DND-41 (cell line): ENCODE measurements at regions not wholly inside any gene's neighbourhood (a gene's known extent, or its start where the extent isn't known, plus 50 kb on each side); places are given as distances from the start of the nearest gene placed in this dataset.

Experiments used
- ATAC-seq: fragments of 200-7000 bp; cut with Tn5 transposase; 3 replicates; pipeline ENCODE4 v1.9.1; 2021; ENCODE audit warnings: low read depth; ENCODE audit not compliant: insufficient read depth
- DNase-seq: peaks from one replicate; pipeline ENCODE4 v3.0.0-alpha.2; 2020
- H2AFZ ChIP-seq: 2 replicates; pipeline ENCODE4 v1.6.0; 2012; ENCODE audit warnings: low read depth, low read length
- H3K27ac ChIP-seq: 2 replicates; pipeline ENCODE4 v1.5.1; 2012; ENCODE audit warnings: low read length, inconsistent platforms
- H3K27me3 ChIP-seq: fragments of 200-600 bp; sonication (generic); 2 replicates; pipeline ENCODE4 v1.6.0; 2012; ENCODE audit warnings: low read length, mild to moderate bottlenecking, inconsistent platforms; ENCODE audit not compliant: insufficient read depth, poor library complexity
- H3K36me3 ChIP-seq: 2 replicates; pipeline ENCODE4 v1.5.1; 2012; ENCODE audit warnings: low read length, inconsistent platforms; ENCODE audit not compliant: insufficient read depth
- H3K4me1 ChIP-seq: 2 replicates; pipeline ENCODE4 v1.5.1; 2012; ENCODE audit warnings: mild to moderate bottlenecking, low read length; ENCODE audit not compliant: insufficient read depth
- H3K4me2 ChIP-seq: 2 replicates; pipeline ENCODE4 v1.6.0; 2012; ENCODE audit warnings: mild to moderate bottlenecking, moderate library complexity, low read length, inconsistent platforms; ENCODE audit not compliant: insufficient read depth
- H3K4me3 ChIP-seq, 2 experiments: fragments of 200-600 bp in 1 of 2; shearing (Covaris generic) in 1 of 2; 2 replicates each; pipeline ENCODE4 v1.5.1; 2012 to 2016; ENCODE audit warnings: inconsistent platforms in 2 of 2, low read length in 2 of 2, mild to moderate bottlenecking in 2 of 2, low read depth in 1 of 2, moderate library complexity in 1 of 2
- H3K79me2 ChIP-seq: 2 replicates; pipeline ENCODE4 v1.6.0; 2012; ENCODE audit warnings: low read length, inconsistent platforms; ENCODE audit not compliant: insufficient read depth
- H3K9ac ChIP-seq: 2 replicates; pipeline ENCODE4 v1.6.0; 2012; ENCODE audit warnings: low read depth, mild to moderate bottlenecking, inconsistent platforms, low read length, moderate library complexity
- H3K9me3 ChIP-seq: 2 replicates; pipeline ENCODE4 v1.5.1; 2012; ENCODE audit warnings: low read length, moderate library complexity, mild to moderate bottlenecking, inconsistent platforms; ENCODE audit not compliant: insufficient read depth, severe bottlenecking
- H4K20me1 ChIP-seq: 2 replicates; pipeline ENCODE4 v1.6.0; 2012; ENCODE audit warnings: low read length; ENCODE audit not compliant: insufficient read depth
- CTCF ChIP-seq: IDR thresholded peaks from 2 replicates; pipeline ENCODE4 v1.5.1; 2012; ENCODE audit warnings: borderline replicate concordance, low read length, moderate library complexity, mild to moderate bottlenecking; ENCODE audit not compliant: poor library complexity, severe bottlenecking; ENCODE audit errors: extremely low read depth
- EZH2 ChIP-seq: IDR thresholded peaks from 3 replicates; pipeline ENCODE4 v1.6.1; 2012; ENCODE audit warnings: borderline replicate concordance, low read depth, mild to moderate bottlenecking, moderate library complexity, low read length, inconsistent platforms; ENCODE audit not compliant: severe bottlenecking

- no peak for TF ChIP-seq EZH2
- peak overlapping the region; percentile 71; the same call in 1 of the 2 replicates for H3K27ac ChIP-seq
- peaks cover 22% of the 10 kb centered on the region for H3K4me1 ChIP-seq
- no peak overlapping the region for H3K4me3 ChIP-seq
- no peak overlapping the region for H3K9ac ChIP-seq
- H3K36me3 ChIP-seq: no peaks in the 10 kb centered on the region
- peaks cover 3% of the 10 kb centered on the region for H3K9me3 ChIP-seq
- H4K20me1 ChIP-seq: no peaks in the 10 kb centered on the region
- no peaks in the 10 kb centered on the region for H3K27me3 ChIP-seq
- no peak overlapping the region for H3K4me2 ChIP-seq
- ATAC-seq (no peak), DNase-seq (no peak)
- H3K79me2 ChIP-seq: no peaks in the 10 kb centered on the region
- peak overlapping the region; percentile 54 for H2AFZ ChIP-seq
Measured at GRCh38 chr5:8844206-8844605, 701.7 kb downstream of the SEMA5A start.

GRCh38 chr5:8844847-8845246, 701.0 kb downstream of the SEMA5A start:
- H3K4me1 ChIP-seq: peaks cover 22% of the 10 kb centered on the region
- H3K4me2 ChIP-seq: no peak overlapping the region
- H3K27me3 ChIP-seq: no peaks in the 10 kb centered on the region
- no peak overlapping the region for H2AFZ ChIP-seq
- no peaks in the 10 kb centered on the region for H3K79me2 ChIP-seq
- H3K27ac ChIP-seq: peak overlapping the region; percentile 6; the same call in 1 of the 2 replicates
- H4K20me1 ChIP-seq: no peaks in the 10 kb centered on the region
- DNase-seq (no peak), ATAC-seq (no peak)
- peaks cover 3% of the 10 kb centered on the region for H3K9me3 ChIP-seq
- no peak overlapping the region for H3K4me3 ChIP-seq
- H3K36me3 ChIP-seq: no peaks in the 10 kb centered on the region
- H3K9ac ChIP-seq: no peak overlapping the region
- TF ChIP-seq EZH2: no peak
- TF ChIP-seq CTCF: no peak

GRCh38 chr5:8845296-8845695, 700.6 kb downstream of the SEMA5A start:
- Histone ChIP-seq H3K79me2 (no peaks in the 10 kb centered on the region), H3K27ac (no peak overlapping the region), H3K27me3 (no peaks in the 10 kb centered on the region), H3K9ac (no peak overlapping the region), H3K4me2 (no peak overlapping the region), H3K9me3 (peaks cover 3% of the 10 kb centered on the region), H3K36me3 (no peaks in the 10 kb centered on the region), H3K4me3 (no peak overlapping the region), H4K20me1 (no peaks in the 10 kb centered on the region), H2AFZ (no peak overlapping the region), H3K4me1 (peaks cover 22% of the 10 kb centered on the region)
- ATAC-seq (no peak), DNase-seq (no peak)
- TF ChIP-seq CTCF (no peak), EZH2 (no peak)

- Histone ChIP-seq H3K4me3 (no peak overlapping the region), H3K4me1 (peaks cover 13% of the 10 kb centered on the region), H3K36me3 (no peaks in the 10 kb centered on the region), H3K27ac (no peak overlapping the region), H3K4me2 (no peak overlapping the region), H2AFZ (no peak overlapping the region), H3K9me3 (no peaks in the 10 kb centered on the region), H3K27me3 (no peaks in the 10 kb centered on the region), H4K20me1 (no peaks in the 10 kb centered on the region), H3K79me2 (no peaks in the 10 kb centered on the region), H3K9ac (no peak overlapping the region)
- DNase-seq: no peak
- ATAC-seq: no peak
- TF ChIP-seq EZH2: no peak
Measured at GRCh38 chr5:8848366-8848765, 697.5 kb downstream of the SEMA5A start.
